NCI-H1930 (cell line): ENCODE measurements at regions not wholly inside any gene's neighbourhood (a gene's known extent, or its start where the extent isn't known, plus 50 kb on each side); places are given as distances from the start of the nearest gene placed in this dataset.
"Not testable (repeated sequence)": the region's sequence is repeated elsewhere in the genome, so short reads cannot be mapped to it uniquely, and the experiment has no call there.

ENCODE experiments used
- DNase-seq, 2 experiments: peaks; one replicate each; lab custom pipeline; 2025; lab: John Stamatoyannopoulos, UW

GRCh38 chr11:134592391-134592990 is 180.4 kb upstream of the B3GAT1 start:
- peak in 1 of 2 experiments; percentile 22 for DNase-seq

GRCh38 chr11:134591338-134591737 is 179.3 kb upstream of the B3GAT1 start:
- DNase-seq: no peak

- DNase-seq: no peak
These were observed 177.1 kb upstream of the B3GAT1 start for GRCh38 chr11:134589129-134589528.

- not testable (repeated sequence) for DNase-seq
These were observed 176.5 kb upstream of the B3GAT1 start for GRCh38 chr11:134588460-134589110.

- no peak for DNase-seq
These were observed 175.3 kb upstream of the B3GAT1 start for GRCh38 chr11:134587345-134587744.

- DNase-seq: no peak
These were observed 174.7 kb upstream of the B3GAT1 start for GRCh38 chr11:134586726-134587125.

- no peak for DNase-seq
These were observed 173.9 kb upstream of the B3GAT1 start for GRCh38 chr11:134585666-134586610.

GRCh38 chr11:134584706-134585445 is 172.8 kb upstream of the B3GAT1 start:
- DNase-seq: no peak

- DNase-seq: no peak
These were observed 172.0 kb upstream of the B3GAT1 start for GRCh38 chr11:134584001-134584561.

GRCh38 chr11:134583397-134583990 is 171.5 kb upstream of the B3GAT1 start:
- no peak for DNase-seq

GRCh38 chr11:134582770-134583095 is 170.7 kb upstream of the B3GAT1 start:
- no peak for DNase-seq

- DNase-seq: no peak
These were observed 170.1 kb upstream of the B3GAT1 start for GRCh38 chr11:134581966-134582769.

GRCh38 chr11:134581121-134581626 is 169.1 kb upstream of the B3GAT1 start:
- DNase-seq: no peak

- no peak for DNase-seq
These were observed 168.6 kb upstream of the B3GAT1 start for GRCh38 chr11:134580610-134580975.

GRCh38 chr11:134579724-134580609 is 167.9 kb upstream of the B3GAT1 start:
- DNase-seq: no peak

- DNase-seq: no peak
These were observed 167.0 kb upstream of the B3GAT1 start for GRCh38 chr11:134578807-134579723.

- DNase-seq: no peak
These were observed 165.8 kb upstream of the B3GAT1 start for GRCh38 chr11:134577751-134578395.

GRCh38 chr11:134576721-134577171 is 164.7 kb upstream of the B3GAT1 start:
- DNase-seq: no peak
